HEK293 (cell line): ENCODE measurements at regions not wholly inside any gene's neighbourhood (a gene's known extent, or its start where the extent isn't known, plus 50 kb on each side); places are given as distances from the start of the nearest gene placed in this dataset.

ENCODE experiments used
- FEZF1 ChIP-seq: fragments of 450-650 bp; formaldehyde crosslinking; IDR thresholded peaks from 2 replicates; pipeline ENCODE4 v1.5.1; 2016; ENCODE audit warnings: missing biosample characterization, missing genetic modification characterization
- KLF7 ChIP-seq: fragments of 450-650 bp; formaldehyde crosslinking; IDR thresholded peaks from 2 replicates; pipeline ENCODE4 v1.5.1; 2016; ENCODE audit warnings: missing biosample characterization, missing genetic modification characterization, borderline replicate concordance
- REST ChIP-seq: fragments of 450-650 bp; formaldehyde crosslinking; IDR thresholded peaks from 2 replicates; pipeline ENCODE4 v1.5.1; 2016; ENCODE audit warnings: missing biosample characterization, missing genetic modification characterization
- TCF7L2 ChIP-seq: IDR thresholded peaks from 2 replicates; pipeline ENCODE4 v1.6.1; 2011; ENCODE audit warnings: low read depth, mild to moderate bottlenecking, inconsistent platforms, low read length, moderate library complexity, borderline replicate concordance
- ZNF138 ChIP-seq: fragments of 450-650 bp; formaldehyde crosslinking; IDR thresholded peaks from 2 replicates; pipeline ENCODE4 v1.5.1; 2016; ENCODE audit warnings: missing biosample characterization, missing genetic modification characterization, borderline replicate concordance
- ZNF184 ChIP-seq: fragments of 450-650 bp; IDR thresholded peaks from 2 replicates; pipeline ENCODE4 v1.5.1; 2018; ENCODE audit warnings: missing biosample characterization, mild to moderate bottlenecking, missing genetic modification characterization
- ZNF274 ChIP-seq, 2 experiments: fragments of 200-500 bp in 1 of 2; fragments of 450-650 bp in 1 of 2; sonication (Bioruptor generic) in 1 of 2; formaldehyde crosslinking in 1 of 2; IDR thresholded peaks; 2 replicates each; pipeline versions ENCODE4 v1.5.1 to v1.6.1; 2014 to 2016; ENCODE audit warnings: borderline replicate concordance in 1 of 2, inconsistent platforms in 1 of 2, low read length in 1 of 2, missing biosample characterization in 1 of 2, missing genetic modification characterization in 1 of 2
- TF ChIP-seq, protein P1 (sequence below): fragments of 450-650 bp; formaldehyde crosslinking; IDR thresholded peaks from 2 replicates; pipeline ENCODE4 v1.5.1; 2016; ENCODE audit warnings: missing biosample characterization, missing genetic modification characterization

GRCh38 chr7:117995850-117996650 lies 122.8 kb upstream of the CTTNBP2 start:
- TF ChIP-seq ZNF138 (tag by site-specific recombination) (no peak), REST (no peak), ZNF184 (tag by site-specific recombination) (no peak), KLF7 (tag by site-specific recombination) (no peak), TCF7L2 (no peak), ZNF274 (IDR thresholded peaks at IDR 0.05; ENCODE audit: low read length) (no peak), ZNF274 (tag by site-specific recombination; IDR thresholded peaks at IDR 0.05; ENCODE audit: borderline replicate concordance) (no peak), FEZF1 (tag by site-specific recombination) (no peak)
- TF ChIP-seq, protein P1, sequence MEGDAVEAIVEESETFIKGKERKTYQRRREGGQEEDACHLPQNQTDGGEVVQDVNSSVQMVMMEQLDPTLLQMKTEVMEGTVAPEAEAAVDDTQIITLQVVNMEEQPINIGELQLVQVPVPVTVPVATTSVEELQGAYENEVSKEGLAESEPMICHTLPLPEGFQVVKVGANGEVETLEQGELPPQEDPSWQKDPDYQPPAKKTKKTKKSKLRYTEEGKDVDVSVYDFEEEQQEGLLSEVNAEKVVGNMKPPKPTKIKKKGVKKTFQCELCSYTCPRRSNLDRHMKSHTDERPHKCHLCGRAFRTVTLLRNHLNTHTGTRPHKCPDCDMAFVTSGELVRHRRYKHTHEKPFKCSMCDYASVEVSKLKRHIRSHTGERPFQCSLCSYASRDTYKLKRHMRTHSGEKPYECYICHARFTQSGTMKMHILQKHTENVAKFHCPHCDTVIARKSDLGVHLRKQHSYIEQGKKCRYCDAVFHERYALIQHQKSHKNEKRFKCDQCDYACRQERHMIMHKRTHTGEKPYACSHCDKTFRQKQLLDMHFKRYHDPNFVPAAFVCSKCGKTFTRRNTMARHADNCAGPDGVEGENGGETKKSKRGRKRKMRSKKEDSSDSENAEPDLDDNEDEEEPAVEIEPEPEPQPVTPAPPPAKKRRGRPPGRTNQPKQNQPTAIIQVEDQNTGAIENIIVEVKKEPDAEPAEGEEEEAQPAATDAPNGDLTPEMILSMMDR (tag by site-specific recombination) = no peak
